K562 (cell line): ENCODE measurements at regions not wholly inside any gene's neighbourhood (a gene's known extent, or its start where the extent isn't known, plus 50 kb on each side); places are given as distances from the start of the nearest gene placed in this dataset.

ENCODE experiments used
- ATAC-seq: fragments of 200-7000 bp; cut with Tn5 transposase; 3 replicates; pipeline ENCODE4 v1.9.1; 2020; ENCODE audit warnings: moderate library complexity
- BruUV-seq: library from RNA; stranded (reverse); fragments of 400-500 nt; replicated peaks from 2 replicates; lab custom pipeline; 2021; lab: Mats Ljungman, UMichigan
- CTCF ChIA-PET: fragments of 300-600 bp; formaldehyde crosslinking; extraction: SDS; loops from one replicate; lab custom pipeline; 2021; ENCODE audit warnings: low intra/inter-chr PET ratio; lab: Yijun Ruan, JAX
- POLR2A ChIA-PET: fragments of 300-600, 350-650 bp; sonication (Branson Sonifier 250); formaldehyde crosslinking; extraction: SDS; loops from one replicate; lab custom pipeline; 2021; ENCODE audit warnings: antibody characterized with exemption, inconsistent platforms; lab: Yijun Ruan, JAX
- DNase-seq, 4 experiments: peaks; one replicate each; pipeline versions ENCODE4 v3.0.0 to v3.0.0-alpha.2; 2011 to 2018; ENCODE audit warnings: low spot score in 3 of 4, mixed read lengths in 3 of 4; ENCODE audit errors: extremely low read depth in 1 of 4
- FAIRE-seq: peaks from 2 replicates; lab custom pipeline; 2011; peaks lifted over from hg19 to GRCh38; lab: Jason Lieb, UNC
- H2AFZ ChIP-seq: 2 replicates; pipeline ENCODE4 v1.6.0; 2011; ENCODE audit warnings: low read depth, low read length, control low read depth, inconsistent platforms
- H3K27ac ChIP-seq: fragments of 200-600 bp; 3 replicates; pipeline ENCODE4 v1.8.0; 2011; ENCODE audit warnings: low read depth, mild to moderate bottlenecking, control low read depth, inconsistent platforms, low read length, moderate library complexity, mixed read lengths; ENCODE audit errors: extremely low read depth
- H3K27me3 ChIP-seq, 2 experiments: fragments of 300-600 bp in 1 of 2; 2 replicates in 1 of 2; 3 replicates in 1 of 2; pipeline versions ENCODE4 v1.6.0 to v1.8.0; 2011; ENCODE audit warnings: inconsistent platforms in 2 of 2, low read length in 2 of 2, mild to moderate bottlenecking in 1 of 2, mixed read lengths in 1 of 2, moderate library complexity in 1 of 2; ENCODE audit not compliant: control insufficient read depth in 2 of 2, insufficient read depth in 2 of 2
- H3K36me3 ChIP-seq: fragments of 300-600 bp; 3 replicates; pipeline ENCODE4 v1.8.0; 2011; ENCODE audit warnings: mild to moderate bottlenecking, low read length, inconsistent platforms; ENCODE audit not compliant: control insufficient read depth, insufficient read depth
- H3K4me1 ChIP-seq, 2 experiments: fragments of 200-600 bp in 1 of 2; replicated peaks in 1 of 2; 2 replicates in 1 of 2; 3 replicates in 1 of 2; pipeline versions ENCODE4 v1.5.1 to v1.8.0; 2011; ENCODE audit warnings: inconsistent platforms in 2 of 2, low read length in 2 of 2, mild to moderate bottlenecking in 1 of 2, mixed read lengths in 1 of 2, moderate library complexity in 1 of 2; ENCODE audit not compliant: control insufficient read depth in 2 of 2, insufficient read depth in 2 of 2
- H3K4me2 ChIP-seq: 2 replicates; pipeline ENCODE4 v1.6.1; 2011; ENCODE audit warnings: low read length, control low read depth, inconsistent platforms, mixed read lengths; ENCODE audit not compliant: insufficient read depth
- H3K4me3 ChIP-seq: fragments of 200-600 bp; sonication (generic), shearing (Covaris generic); 2 replicates; pipeline ENCODE4 v1.5.1; 2016; ENCODE audit warnings: control low read depth, inconsistent platforms
- H3K79me2 ChIP-seq: fragments of 200-600 bp; 3 replicates; pipeline ENCODE4 v1.8.0; 2011; ENCODE audit warnings: low read length, inconsistent platforms; ENCODE audit not compliant: control insufficient read depth, insufficient read depth
- H3K9ac ChIP-seq, 2 experiments: 2 replicates each; pipeline versions ENCODE4 v1.6.0 to v1.6.1; 2011; ENCODE audit warnings: low read depth in 2 of 2, low read length in 2 of 2, control low read depth in 1 of 2, inconsistent platforms in 1 of 2, mild to moderate bottlenecking in 1 of 2, mixed read lengths in 1 of 2; ENCODE audit not compliant: insufficient read depth in 1 of 2
- H3K9me1 ChIP-seq: one replicate; pipeline ENCODE4 v1.6.0; 2011; ENCODE audit warnings: inconsistent platforms, mild to moderate bottlenecking, low read length, moderate library complexity; ENCODE audit not compliant: control insufficient read depth, insufficient read depth
- H3K9me3 ChIP-seq: replicated peaks from 2 replicates; pipeline ENCODE4 v1.5.1; 2011; ENCODE audit warnings: low read depth, low read length, inconsistent platforms; ENCODE audit not compliant: control insufficient read depth, insufficient read depth
- H4K20me1 ChIP-seq: replicated peaks from 2 replicates; pipeline ENCODE4 v1.6.1; 2011; ENCODE audit warnings: low read length, inconsistent platforms, mixed read lengths; ENCODE audit not compliant: control insufficient read depth, insufficient read depth
- MGA ChIP-seq: fragments of 450-650 bp; IDR thresholded peaks from 2 replicates; pipeline ENCODE4 v1.6.1; 2016; ENCODE audit warnings: mild to moderate bottlenecking, moderate library complexity
- ZBTB8A ChIP-seq: fragments of 450-650 bp; IDR thresholded peaks from 2 replicates; pipeline ENCODE4 v1.6.1; 2018; ENCODE audit warnings: mild to moderate bottlenecking, moderate library complexity; ENCODE audit not compliant: partially characterized antibody
- ZNF165 ChIP-seq: fragments of 250-450 bp; sonication (Bioruptor Pico); IDR thresholded peaks from 2 replicates; pipeline ENCODE4 v1.4.0; 2020; ENCODE audit warnings: borderline replicate concordance
- ZNF609 ChIP-seq: sonication (generic); formaldehyde crosslinking; IDR thresholded peaks from 2 replicates; pipeline ENCODE4 v1.8.1; 2023; ENCODE audit warnings: missing genetic modification reagents, mild to moderate bottlenecking, borderline replicate concordance
- WGBS: fragments of 100-300 bp; shearing (Covaris generic); methylation state at CpG from one replicate; pipeline ENCODE4 v1.1.6; 2016; ENCODE audit warnings: low coverage, mixed read lengths; ENCODE audit not compliant: insufficient coverage; ENCODE audit errors: missing lambda C conversion rate; 5-methylcytosine and 5-hydroxymethylcytosine counted together
- in situ Hi-C: fragments of 300-500 bp; cut with MboI; formaldehyde crosslinking; loops from 4 replicates; pipeline ENCODE4 v1.15.0; 2018; ENCODE audit warnings: inconsistent platforms, mixed read lengths
- intact Hi-C: fragments of 100-400 bp; cut with micrococcal nuclease; formaldehyde crosslinking; loops from 2 replicates; pipeline ENCODE4 v1.14.2; 2022

GRCh38 chr7:41257660-41258059 is 445.2 kb downstream of the INHBA start:
- H3K9me1 ChIP-seq = no peaks in the 10 kb centered on the region
- no peaks in the 10 kb centered on the region for H3K36me3 ChIP-seq
- in situ Hi-C loops = loop anchor here (10.0 kb wide), 1 partner anchor 753 kb away; no protein-coding TSS in a partner anchor
- H3K9ac ChIP-seq = no peak overlapping the region
- 2% methylated on average over 4 of the region's 4 CpGs for WGBS
- H3K79me2 ChIP-seq = no peaks in the 10 kb centered on the region
- no peak overlapping the region for H3K27ac ChIP-seq
- no TSS peak for BruUV-seq
- ChIA-PET CTCF (no interaction called here), POLR2A (no interaction called here)
- DNase-seq = no peak
- no peaks in the 10 kb centered on the region for H3K4me1 ChIP-seq
- no peaks in the 10 kb centered on the region for H3K9me3 ChIP-seq
- intact Hi-C loops = no loop called here
- no peak for ATAC-seq
- no peaks in the 10 kb centered on the region for H4K20me1 ChIP-seq
- no peak for FAIRE-seq
- H3K27me3 ChIP-seq = no peaks in the 10 kb centered on the region
- H3K4me3 ChIP-seq = no peak overlapping the region
- no peak overlapping the region for H2AFZ ChIP-seq
- H3K4me2 ChIP-seq = no peak overlapping the region
- TF ChIP-seq ZNF165 (CRISPR knock-in tag) = no peak
- TF ChIP-seq ZBTB8A = no peak
- no peak for TF ChIP-seq MGA
- no peak for TF ChIP-seq ZNF609 (CRISPR knock-in tag)
